Activated CD8-positive, alpha-beta T cell treated with anti-CD3 and anti-CD28 coated beads, Interleukin-2, amount 10 ng/mL, durations not matched to agents 7 days and 5 days (primary cell): ENCODE measurements at regions not wholly inside any gene's neighbourhood (a gene's known extent, or its start where the extent isn't known, plus 50 kb on each side); places are given as distances from the start of the nearest gene placed in this dataset.

Source experiments
- ATAC-seq: fragments of 150-1000 bp; cut with Tn5 transposase; one replicate; pipeline ENCODE4 v1.10.0; 2021; ENCODE audit warnings: moderate library complexity
- CTCF ChIA-PET: fragments of 350-600 bp; sonication (Branson Sonifier 250); formaldehyde crosslinking; loops from one replicate; lab custom pipeline; 2021; ENCODE audit warnings: antibody characterized with exemption; lab: Charles Lee
- POLR2A ChIA-PET: fragments of 350-600 bp; sonication (Branson Sonifier 250); formaldehyde crosslinking; loops from one replicate; lab custom pipeline; 2021; ENCODE audit warnings: antibody characterized with exemption; lab: Charles Lee
- DNase-seq: peaks from one replicate; pipeline ENCODE4 v3.0.0-alpha.2; 2020
- H3K27ac Mint-ChIP-seq: one replicate; pipeline ENCODE4 v1.8.0; 2021; ENCODE audit warnings: mild to moderate bottlenecking, mixed read lengths
- H3K27me3 Mint-ChIP-seq: one replicate; pipeline ENCODE4 v1.8.0; 2021; ENCODE audit warnings: low read depth, mixed read lengths
- H3K36me3 Mint-ChIP-seq: one replicate; pipeline ENCODE4 v1.8.0; 2021; ENCODE audit warnings: low read depth, mixed read lengths
- H3K4me1 Mint-ChIP-seq: one replicate; pipeline ENCODE4 v1.8.0; 2021; ENCODE audit warnings: low read depth, mixed read lengths
- H3K4me3 Mint-ChIP-seq: one replicate; pipeline ENCODE4 v1.8.0; 2021; ENCODE audit warnings: mild to moderate bottlenecking, mixed read lengths
- H3K9me3 Mint-ChIP-seq: one replicate; pipeline ENCODE4 v1.8.0; 2022; ENCODE audit warnings: mixed read lengths; ENCODE audit not compliant: insufficient read depth

GRCh38 chr1:47699492-47700235 lies 261.8 kb downstream of the FOXD2 start:
- DNase-seq: no peak
- Mint-ChIP-seq H3K36me3 (no peaks in the 10 kb centered on the region), H3K27me3 (no peaks in the 10 kb centered on the region), H3K4me3 (no peak overlapping the region), H3K4me1 (no peaks in the 10 kb centered on the region), H3K9me3 (no peaks in the 10 kb centered on the region), H3K27ac (no peak overlapping the region)
- ChIA-PET POLR2A (no interaction called here), CTCF (interaction anchor here (0.9 kb wide), 1 partner anchor 26 kb away, joined by 3 read pairs; no protein-coding TSS in a partner anchor)
- no peak for ATAC-seq

DNA sequence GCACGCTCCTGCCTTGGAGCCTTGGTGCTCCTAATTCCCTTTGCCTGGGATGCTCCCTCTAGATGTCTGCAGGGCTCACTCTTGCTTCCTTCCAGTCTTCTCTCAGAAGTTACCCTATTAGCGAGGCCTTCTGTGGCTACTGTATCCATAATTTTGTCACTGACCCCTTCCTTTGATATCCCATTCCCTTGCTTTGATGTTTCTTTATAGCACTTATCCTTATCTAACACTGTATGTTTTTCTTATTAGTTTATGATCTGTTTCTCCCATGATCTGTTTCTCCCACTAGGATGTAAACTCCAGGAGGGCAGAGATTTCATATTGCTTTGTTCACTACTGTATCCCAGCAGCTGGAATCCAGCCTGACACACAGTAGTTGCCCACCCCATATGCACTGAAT lies 263.4 kb downstream of the FOXD2 start:
- Mint-ChIP-seq H3K4me1 (no peaks in the 10 kb centered on the region), H3K9me3 (no peaks in the 10 kb centered on the region), H3K27ac (no peak overlapping the region), H3K4me3 (no peak overlapping the region), H3K36me3 (no peaks in the 10 kb centered on the region), H3K27me3 (peaks cover 11% of the 10 kb centered on the region)
- ChIA-PET POLR2A (interaction anchor here (0.7 kb wide), 1 partner anchor 138 kb away, joined by 3 read pairs; no protein-coding TSS in a partner anchor), CTCF (interaction anchor here (0.8 to 1.0 kb wide), 2 partner anchors 9 to 264 kb away, joined by 3 read pairs; no protein-coding TSS in a partner anchor)
- ATAC-seq: no peak
- no peak for DNase-seq

GRCh38 chr1:47701741-47702515 lies 264.1 kb downstream of the FOXD2 start:
- H3K4me1 Mint-ChIP-seq: no peaks in the 10 kb centered on the region
- ChIA-PET CTCF (interaction anchor here (1.1 to 1.2 kb wide), 2 partner anchors 24 to 264 kb away, joined by 3 to 5 read pairs; partner anchors contain the start of gene FOXD2), POLR2A (no interaction called here)
- H3K9me3 Mint-ChIP-seq: no peaks in the 10 kb centered on the region
- DNase-seq (no peak), ATAC-seq (no peak)
- peaks cover 14% of the 10 kb centered on the region for H3K27me3 Mint-ChIP-seq
- H3K27ac Mint-ChIP-seq: no peak overlapping the region
- H3K36me3 Mint-ChIP-seq: no peaks in the 10 kb centered on the region
- H3K4me3 Mint-ChIP-seq: no peak overlapping the region

DNA sequence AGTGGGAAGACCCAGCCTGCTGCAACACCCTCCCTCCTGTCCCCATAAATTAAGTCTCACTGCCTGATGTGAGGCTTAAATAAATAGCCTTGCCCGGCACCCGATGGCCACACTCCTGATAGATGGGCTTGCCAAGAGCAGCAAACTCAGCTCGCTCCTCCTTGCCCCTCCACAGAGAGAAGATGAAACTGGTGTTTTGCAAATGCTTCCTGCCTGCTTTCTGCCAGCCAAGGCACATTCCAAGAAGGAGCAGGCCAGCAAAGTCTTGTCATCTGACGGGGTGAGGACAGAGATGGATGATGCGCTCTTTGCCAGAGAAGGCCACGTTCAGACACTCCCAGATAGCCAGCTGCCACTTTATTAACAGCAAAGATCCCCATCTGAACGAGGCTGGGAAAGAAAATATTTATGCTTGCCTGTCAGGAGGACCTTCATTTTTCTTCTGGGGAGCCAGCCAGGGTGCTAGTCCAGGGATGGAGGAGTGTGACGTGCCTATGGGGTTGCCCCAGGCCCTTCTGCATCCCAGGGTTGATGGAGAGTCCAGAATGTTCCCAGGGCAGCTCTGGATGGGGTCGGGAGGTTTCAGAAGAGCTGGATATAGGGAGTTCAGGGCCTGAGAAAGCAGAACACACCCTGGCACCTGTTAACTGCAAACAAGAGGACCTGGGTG lies 265.4 kb downstream of the FOXD2 start:
- Mint-ChIP-seq H3K36me3 (no peaks in the 10 kb centered on the region), H3K4me1 (no peaks in the 10 kb centered on the region), H3K4me3 (no peak overlapping the region), H3K27me3 (peaks cover 24% of the 10 kb centered on the region), H3K9me3 (no peaks in the 10 kb centered on the region), H3K27ac (no peak overlapping the region)
- no peak for ATAC-seq
- no peak for DNase-seq
- POLR2A ChIA-PET: no interaction called here
- CTCF ChIA-PET: interaction anchor here (1.1 to 3.0 kb wide), 2 partner anchors 24 to 266 kb away, joined by 3 to 19 read pairs; partner anchors contain the start of gene FOXD2

DNA sequence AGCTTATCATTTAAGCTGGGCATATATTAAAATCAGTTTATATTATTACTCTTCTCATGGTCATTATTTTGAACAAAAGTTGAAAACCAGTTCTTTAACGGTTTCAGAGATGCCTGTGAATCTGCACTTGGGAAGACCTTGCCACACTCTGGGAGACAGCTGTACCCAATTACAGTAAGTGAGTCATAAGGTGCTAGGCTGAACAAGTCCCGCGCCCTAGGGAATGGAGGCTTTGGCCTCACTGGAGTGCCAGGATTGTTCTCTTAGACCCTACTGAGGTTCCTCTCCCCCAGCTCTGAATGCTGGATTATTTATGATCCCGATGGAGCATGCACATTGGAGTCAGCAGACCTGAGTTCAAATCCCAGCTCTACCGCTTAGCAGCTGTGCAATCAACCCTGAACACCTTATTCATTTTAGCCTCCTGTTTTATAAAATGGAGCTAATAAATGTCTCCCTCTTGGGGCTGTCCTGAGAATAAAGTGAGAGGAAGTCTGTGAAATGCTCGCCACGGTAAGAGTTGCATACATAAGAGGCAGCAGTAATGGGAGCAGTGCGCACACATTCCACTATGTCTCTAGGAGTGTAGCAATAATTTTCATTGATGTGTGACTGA lies 266.2 kb downstream of the FOXD2 start:
- no peaks in the 10 kb centered on the region for H3K9me3 Mint-ChIP-seq
- CTCF ChIA-PET: interaction anchor here (0.6 to 3.0 kb wide), 3 partner anchors 22 to 267 kb away, joined by 3 to 19 read pairs (median 4); partner anchors contain the start of gene FOXD2
- H3K27ac Mint-ChIP-seq: no peak overlapping the region
- DNase-seq (no peak), ATAC-seq (no peak)
- H3K36me3 Mint-ChIP-seq: no peaks in the 10 kb centered on the region
- no peak overlapping the region for H3K4me3 Mint-ChIP-seq
- POLR2A ChIA-PET: no interaction called here
- peaks cover 1% of the 10 kb centered on the region for H3K4me1 Mint-ChIP-seq
- H3K27me3 Mint-ChIP-seq: peaks cover 26% of the 10 kb centered on the region

DNA sequence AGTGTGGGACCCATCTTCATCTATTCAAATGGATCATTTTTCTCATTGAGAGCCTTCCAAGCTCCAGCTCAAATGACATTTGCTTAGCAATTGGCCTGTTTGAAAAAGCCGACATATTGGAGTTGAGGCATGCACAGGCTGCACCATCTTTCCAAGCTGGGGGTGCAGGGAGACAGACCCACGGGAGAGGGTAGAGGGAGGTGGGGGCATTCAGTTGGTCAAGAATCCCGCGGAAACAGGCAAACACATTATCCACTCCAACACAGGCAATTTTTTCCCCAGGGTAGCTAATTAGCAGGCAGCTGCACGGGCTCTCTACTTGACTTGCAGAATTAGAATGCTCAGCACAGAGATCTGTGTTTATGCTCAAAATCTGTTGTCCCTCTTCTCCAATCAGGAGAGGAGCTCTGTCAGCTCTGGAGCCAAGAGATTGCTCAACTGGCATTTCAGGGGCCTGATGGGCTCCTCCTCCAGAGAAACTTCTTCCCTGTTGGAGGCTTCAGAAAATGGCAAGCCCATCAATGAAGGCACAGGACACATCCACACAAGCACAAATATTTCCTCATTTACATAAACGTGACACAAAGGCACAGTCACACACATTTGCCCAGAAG lies 267.8 kb downstream of the FOXD2 start:
- H3K27ac Mint-ChIP-seq: no peak overlapping the region
- DNase-seq (no peak), ATAC-seq (no peak)
- peaks cover 38% of the 10 kb centered on the region for H3K27me3 Mint-ChIP-seq
- H3K4me1 Mint-ChIP-seq: peaks cover 4% of the 10 kb centered on the region
- H3K4me3 Mint-ChIP-seq: no peak overlapping the region
- ChIA-PET POLR2A (no interaction called here), CTCF (interaction anchor here (1.0 to 3.0 kb wide), 4 partner anchors 20 to 269 kb away, joined by 3 to 19 read pairs (median 7); partner anchors contain the start of gene FOXD2)
- H3K9me3 Mint-ChIP-seq: no peaks in the 10 kb centered on the region
- no peaks in the 10 kb centered on the region for H3K36me3 Mint-ChIP-seq

DNA sequence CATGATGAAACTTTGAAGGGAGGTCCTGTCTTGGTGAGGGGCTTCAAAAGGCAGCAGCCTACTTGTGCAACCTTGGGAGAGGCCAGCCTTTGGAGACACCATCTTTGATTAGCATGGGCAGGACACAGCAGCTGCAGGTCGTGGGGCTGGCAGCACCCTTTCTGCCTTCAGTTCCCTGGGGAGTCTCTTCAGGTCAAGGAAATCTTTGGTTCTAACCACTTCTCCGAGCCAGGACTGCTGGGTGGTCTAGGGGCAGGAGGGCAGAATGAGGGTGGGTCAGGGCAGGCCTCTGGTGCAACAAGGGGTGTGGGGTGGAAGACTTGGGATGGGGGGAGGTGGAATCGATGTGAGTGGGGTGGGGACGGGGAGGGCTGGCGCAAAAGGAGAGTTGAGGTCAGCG lies 269.7 kb downstream of the FOXD2 start:
- no peaks in the 10 kb centered on the region for H3K9me3 Mint-ChIP-seq
- H3K4me1 Mint-ChIP-seq: peaks cover 4% of the 10 kb centered on the region
- ATAC-seq: no peak
- ChIA-PET POLR2A (no interaction called here), CTCF (interaction anchor here (5.7 kb wide), 1 partner anchor 271 kb away, joined by 71 read pairs; the partner anchor contains the start of gene FOXD2)
- DNase-seq: no peak
- H3K27ac Mint-ChIP-seq: no peak overlapping the region
- no peak overlapping the region for H3K4me3 Mint-ChIP-seq
- no peaks in the 10 kb centered on the region for H3K36me3 Mint-ChIP-seq
- peaks cover 54% of the 10 kb centered on the region for H3K27me3 Mint-ChIP-seq

DNA sequence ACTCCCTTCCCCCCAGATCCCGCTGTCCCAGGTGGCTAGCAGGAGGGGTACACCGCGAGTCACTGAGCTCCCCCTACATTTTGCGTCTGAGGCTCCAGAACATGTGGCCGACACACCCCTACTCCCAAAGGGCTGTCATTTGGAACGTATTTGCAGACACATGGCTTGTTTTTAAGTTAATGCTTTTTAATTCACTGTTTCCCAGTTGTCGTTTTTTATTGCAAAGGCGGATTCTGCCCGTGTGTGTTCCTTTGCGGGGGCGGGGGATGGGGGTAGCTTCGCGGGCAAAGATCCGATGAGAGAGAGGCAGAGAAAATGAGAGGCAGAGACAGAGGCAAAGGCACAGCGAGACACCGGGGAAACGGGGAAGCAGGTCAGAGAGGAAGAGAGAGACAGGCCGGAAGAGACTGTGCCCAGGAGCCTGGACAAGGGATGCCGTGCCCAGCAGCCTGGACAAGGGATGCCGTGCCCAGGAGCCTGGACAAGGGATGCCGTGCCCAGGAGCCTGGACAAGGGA lies 270.2 kb downstream of the FOXD2 start:
- H3K27me3 Mint-ChIP-seq: peaks cover 60% of the 10 kb centered on the region
- H3K9me3 Mint-ChIP-seq: no peaks in the 10 kb centered on the region
- ChIA-PET CTCF (interaction anchor here (5.7 kb wide), 1 partner anchor 272 kb away, joined by 71 read pairs; the partner anchor contains the start of gene FOXD2), POLR2A (no interaction called here)
- no peak for DNase-seq
- H3K36me3 Mint-ChIP-seq: no peaks in the 10 kb centered on the region
- no peak overlapping the region for H3K4me3 Mint-ChIP-seq
- peaks cover 4% of the 10 kb centered on the region for H3K4me1 Mint-ChIP-seq
- no peak for ATAC-seq
- no peak overlapping the region for H3K27ac Mint-ChIP-seq

GRCh38 chr1:47708658-47709018 lies 270.8 kb downstream of the FOXD2 start:
- ChIA-PET POLR2A (no interaction called here), CTCF (interaction anchor here (5.7 kb wide), 1 partner anchor 273 kb away, joined by 71 read pairs; the partner anchor contains the start of gene FOXD2)
- H3K27me3 Mint-ChIP-seq: peaks cover 64% of the 10 kb centered on the region
- no peaks in the 10 kb centered on the region for H3K36me3 Mint-ChIP-seq
- H3K27ac Mint-ChIP-seq: no peak overlapping the region
- H3K9me3 Mint-ChIP-seq: no peaks in the 10 kb centered on the region
- peaks cover 4% of the 10 kb centered on the region for H3K4me1 Mint-ChIP-seq
- no peak overlapping the region for H3K4me3 Mint-ChIP-seq
- no peak for ATAC-seq
- no peak for DNase-seq

DNA sequence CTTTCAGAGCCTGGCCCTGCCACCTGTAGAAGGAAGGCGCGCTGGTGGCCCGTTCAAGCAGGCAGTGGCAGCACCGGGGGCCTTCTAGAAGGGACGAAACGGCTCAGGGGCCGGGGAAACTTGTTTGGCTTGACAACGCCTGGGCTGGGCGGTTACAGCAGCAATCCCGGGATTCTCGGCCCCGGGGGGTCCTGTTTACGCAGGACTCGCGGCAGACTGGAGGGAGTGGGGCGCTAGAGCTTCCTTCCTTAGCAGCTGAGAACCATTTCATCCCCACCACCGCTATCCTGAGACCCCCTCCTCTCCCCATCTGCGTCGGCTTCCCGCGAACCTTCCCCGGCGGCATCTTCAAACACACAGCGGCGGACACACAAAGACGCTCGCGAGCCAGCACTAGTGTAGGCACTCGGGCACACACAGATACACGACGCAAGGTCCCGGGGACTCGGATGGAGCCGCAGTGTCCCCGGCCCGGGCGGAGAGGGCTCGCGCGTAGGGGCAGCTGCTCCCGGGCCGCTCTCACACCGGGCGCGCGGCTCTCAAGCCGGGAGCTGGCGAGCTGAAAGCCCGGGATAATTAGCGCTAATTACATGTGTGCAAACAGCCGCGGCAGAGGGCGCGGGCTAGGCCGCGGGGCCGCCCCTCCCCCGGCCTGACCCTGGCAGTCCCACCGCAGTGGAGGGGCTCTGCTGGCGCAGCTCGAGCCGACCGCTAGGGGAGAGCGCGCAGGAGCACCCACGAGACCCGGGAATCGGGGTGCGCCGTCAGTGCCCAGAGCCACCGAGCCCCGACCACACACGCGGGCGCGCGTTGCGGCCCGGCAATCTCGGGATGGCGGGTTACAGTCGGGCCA lies 271.4 kb downstream of the FOXD2 start:
- ChIA-PET CTCF (interaction anchor here (1.1 to 5.7 kb wide), 6 partner anchors 9 to 321 kb away, joined by 4 to 71 read pairs (median 6); partner anchors contain the start of gene FOXD2), POLR2A (no interaction called here)
- Mint-ChIP-seq H3K27ac (no peak overlapping the region), H3K36me3 (no peaks in the 10 kb centered on the region), H3K4me1 (peaks cover 4% of the 10 kb centered on the region), H3K4me3 (no peak overlapping the region), H3K27me3 (peaks cover 69% of the 10 kb centered on the region), H3K9me3 (no peaks in the 10 kb centered on the region)
- no peak for DNase-seq
- no peak for ATAC-seq
